GM19324 (cell line): ENCODE measurements at regions not wholly inside any gene's neighbourhood (a gene's known extent, or its start where the extent isn't known, plus 50 kb on each side); places are given as distances from the start of the nearest gene placed in this dataset.
"Not testable (repeated sequence)": the region's sequence is repeated elsewhere in the genome, so short reads cannot be mapped to it uniquely, and the experiment has no call there.

Source experiments
- ATAC-seq: cut with Tn5 transposase; IDR thresholded peaks from one replicate; pipeline ENCODE4 v1.9.1; 2021; ENCODE audit warnings: mild to moderate bottlenecking, moderate library complexity; ENCODE audit not compliant: unreplicated experiment, low FRiP score

DNA sequence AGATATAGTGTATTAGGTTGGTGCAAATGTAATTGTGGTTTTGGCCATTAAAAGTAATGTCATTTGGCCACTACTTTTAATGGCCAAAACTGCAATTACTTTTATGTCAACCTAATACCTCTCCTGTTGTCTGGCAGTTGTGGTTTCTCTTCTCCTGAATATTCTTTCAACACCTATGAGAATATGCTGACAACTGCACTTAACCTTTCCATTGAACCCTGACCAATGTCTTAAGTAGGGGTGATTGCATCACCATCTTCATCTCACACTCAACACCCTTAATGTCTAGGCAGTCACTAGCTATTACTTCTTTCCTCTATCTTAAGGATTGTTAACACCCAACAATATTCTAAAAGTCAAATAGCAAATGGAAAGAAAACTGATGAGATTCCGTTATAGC lies 200.5 kb upstream of the HSF2 start:
- ATAC-seq: no peak

DNA sequence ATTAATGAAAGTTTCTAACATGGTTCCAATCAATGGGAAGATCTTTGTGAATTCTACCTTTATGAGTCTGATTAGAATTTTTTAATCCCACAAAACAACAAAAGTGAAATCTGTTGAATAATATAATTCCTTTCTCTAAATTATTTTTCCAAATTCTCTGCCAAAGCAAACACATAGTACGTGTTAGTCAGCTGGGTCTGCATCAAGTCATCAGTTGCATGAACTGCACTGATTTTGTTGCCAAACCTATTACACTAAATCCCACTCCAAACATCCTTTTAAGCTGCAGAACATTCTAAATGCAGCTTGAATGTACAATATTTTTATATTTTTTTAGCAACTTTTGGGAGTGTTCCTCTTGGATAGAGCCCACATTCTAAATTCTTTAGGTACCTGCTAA lies 199.0 kb upstream of the HSF2 start:
- ATAC-seq: no peak

DNA sequence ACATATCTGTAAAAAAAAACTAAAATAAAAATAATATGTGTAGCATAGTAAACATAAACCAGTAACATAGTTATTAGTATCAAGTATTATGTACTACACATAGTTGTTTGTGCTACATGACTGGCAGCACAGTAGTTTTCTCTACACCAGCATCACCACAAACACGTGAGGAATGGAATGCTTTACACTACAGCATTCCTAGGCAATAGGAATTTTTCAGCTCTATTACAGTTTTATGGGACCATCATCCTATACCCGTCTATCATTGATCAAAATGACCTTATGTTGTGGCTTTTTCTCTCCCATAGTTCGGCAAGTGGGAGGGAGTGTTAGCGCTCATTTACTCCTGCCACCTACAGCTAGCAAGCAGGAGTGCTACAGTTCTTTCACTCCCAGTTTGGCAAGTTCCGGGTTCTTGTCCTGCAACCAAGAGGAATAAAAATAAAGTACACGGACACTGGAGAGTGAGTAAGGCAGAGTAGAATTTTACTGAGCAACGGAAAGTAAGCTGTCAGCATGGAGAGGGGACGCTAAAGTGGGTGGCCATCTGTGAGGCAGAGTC lies 196.8 kb upstream of the HSF2 start:
- ATAC-seq: no peak

DNA sequence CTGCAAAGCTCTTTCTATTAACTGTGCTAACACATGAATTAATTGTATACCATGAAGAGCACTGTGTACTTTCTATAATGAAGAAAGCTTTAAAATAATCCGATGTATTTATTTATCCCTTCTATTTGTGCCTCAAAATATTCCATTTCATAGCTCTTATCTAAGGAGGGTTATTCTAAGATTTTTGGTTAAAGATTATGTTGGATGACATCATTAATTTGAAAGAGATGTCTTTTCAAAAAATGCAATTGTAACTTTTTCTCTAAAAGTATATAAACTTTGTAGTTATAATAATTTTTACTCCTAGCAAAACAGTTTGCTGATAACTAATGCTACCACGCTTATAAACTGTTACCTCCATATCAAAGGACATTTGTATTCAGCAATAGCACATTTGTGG lies 192.4 kb upstream of the HSF2 start:
- ATAC-seq: no peak

DNA sequence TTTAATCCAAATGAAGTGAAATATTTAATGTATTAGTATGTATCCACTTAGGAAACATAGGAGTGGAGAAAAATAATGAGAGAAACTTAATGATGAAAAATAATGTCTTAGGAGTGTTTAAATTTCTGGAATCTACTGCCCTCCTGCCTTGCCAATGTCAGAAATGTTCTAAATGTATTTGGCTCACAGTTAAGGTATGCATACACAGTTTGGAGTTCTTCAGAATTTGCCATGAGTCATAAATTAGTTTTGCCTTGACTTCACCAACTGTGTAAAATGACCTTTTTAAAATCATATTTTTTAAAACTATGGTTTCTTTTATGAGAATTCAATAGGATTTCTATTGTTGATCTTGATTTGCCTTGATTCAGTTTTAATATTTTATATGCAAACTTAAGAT lies 191.7 kb upstream of the HSF2 start:
- ATAC-seq: no peak

DNA sequence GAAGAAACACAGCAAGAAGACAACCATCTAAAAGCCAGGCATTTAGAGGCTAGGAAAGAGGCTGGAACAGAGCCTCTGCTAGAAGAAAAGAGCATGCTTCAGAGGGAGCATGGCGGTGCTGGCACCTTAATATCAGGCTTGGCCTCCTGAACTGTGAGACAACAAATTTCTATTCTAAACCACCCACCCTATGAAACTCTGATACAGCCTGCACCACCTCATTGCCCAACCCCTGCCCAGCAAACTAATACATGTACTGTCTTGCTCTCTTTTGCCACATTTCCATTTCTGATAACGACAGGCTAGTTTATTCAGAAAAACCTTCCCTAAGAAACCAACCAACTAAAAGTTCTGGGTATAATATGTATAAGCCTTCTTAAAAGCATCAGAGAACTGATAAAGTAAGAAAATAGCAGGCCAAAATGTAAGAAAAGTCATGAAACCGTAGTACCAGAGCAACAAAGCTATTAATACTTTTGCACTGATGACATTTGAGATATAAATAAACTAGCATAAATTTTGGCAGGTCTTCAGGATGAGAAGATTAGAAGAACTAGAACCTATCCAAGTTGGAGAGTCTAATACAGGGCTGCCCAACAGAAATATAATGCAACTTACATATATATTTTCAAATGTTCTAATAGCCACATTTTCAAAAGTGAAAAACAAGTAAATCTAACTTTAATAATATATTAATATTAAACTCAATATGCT lies 184.7 kb upstream of the HSF2 start:
- ATAC-seq: no peak

DNA sequence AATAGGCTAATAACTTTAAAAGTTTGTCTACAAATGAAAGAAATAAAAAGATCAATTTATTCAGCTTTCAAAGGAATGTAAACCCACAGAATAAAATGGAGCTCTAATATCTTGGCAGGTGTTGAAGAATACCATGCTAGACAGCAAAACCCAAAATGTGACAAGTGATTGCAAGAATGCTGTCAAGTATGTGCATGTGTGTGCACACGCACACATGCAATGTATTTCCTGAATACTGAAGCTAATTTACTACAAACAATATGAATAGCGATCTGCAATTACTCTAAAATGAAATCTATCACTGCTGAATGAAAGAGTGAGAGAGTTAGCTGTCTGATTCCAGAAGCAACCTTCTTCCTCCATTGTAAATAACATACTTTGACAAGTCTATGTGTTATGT lies 179.2 kb upstream of the HSF2 start:
- no peak for ATAC-seq

DNA sequence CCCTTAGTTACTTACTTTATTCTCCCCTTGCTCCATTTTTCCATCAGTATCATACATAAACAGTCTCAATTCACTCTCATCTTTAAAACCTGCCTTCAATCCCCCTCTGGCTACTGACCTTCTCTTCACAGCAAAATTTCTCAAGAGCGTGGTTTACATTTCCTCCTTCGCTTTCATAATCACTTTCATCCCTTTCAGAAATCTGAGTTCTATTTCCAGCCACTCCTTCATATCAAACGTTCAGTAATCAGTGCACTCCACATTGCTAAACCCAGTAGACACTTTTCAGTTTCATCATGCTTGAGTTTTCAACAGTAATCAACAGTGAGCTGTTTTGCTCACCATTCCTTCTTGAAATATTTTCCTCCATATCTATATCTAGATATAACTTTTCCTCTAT lies 176.7 kb upstream of the HSF2 start:
- no peak for ATAC-seq

DNA sequence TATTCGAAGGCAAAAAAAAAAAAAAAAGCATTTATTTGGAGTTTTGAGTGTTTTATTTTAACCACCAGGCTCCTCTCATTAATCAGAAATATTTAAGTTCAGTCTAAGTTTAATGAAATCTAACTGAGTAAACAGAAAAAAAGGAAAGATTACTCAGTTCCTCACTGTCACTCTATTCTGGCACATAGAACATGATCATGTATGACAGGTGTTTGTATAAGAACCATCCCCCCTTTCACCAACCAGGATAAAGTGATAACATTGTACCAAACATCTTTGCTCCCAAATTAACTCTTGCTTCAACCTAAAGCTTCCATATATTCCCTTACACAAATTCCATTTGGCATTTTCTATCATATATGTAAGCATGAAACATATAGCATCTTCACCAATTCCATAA lies 176.2 kb upstream of the HSF2 start:
- no peak for ATAC-seq

DNA sequence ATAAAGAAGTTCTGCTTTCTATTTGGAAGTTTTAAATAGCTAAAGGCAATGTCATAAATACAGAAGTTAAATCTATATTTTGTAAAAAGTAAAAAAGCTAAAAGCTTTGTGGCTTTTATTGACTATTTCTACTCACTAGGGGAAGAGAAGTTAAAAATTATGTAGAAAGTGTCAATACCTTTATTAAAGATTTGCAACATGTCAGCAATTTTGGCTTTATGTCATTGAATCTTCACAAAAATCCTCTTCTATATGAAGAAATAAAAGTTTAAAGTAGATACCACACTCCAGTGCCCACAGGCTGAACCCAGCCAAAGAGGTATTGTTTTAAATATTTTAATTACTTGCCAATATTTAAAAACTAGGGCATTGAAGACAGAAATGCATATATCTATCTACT lies 160.6 kb upstream of the HSF2 start:
- ATAC-seq: no peak

DNA sequence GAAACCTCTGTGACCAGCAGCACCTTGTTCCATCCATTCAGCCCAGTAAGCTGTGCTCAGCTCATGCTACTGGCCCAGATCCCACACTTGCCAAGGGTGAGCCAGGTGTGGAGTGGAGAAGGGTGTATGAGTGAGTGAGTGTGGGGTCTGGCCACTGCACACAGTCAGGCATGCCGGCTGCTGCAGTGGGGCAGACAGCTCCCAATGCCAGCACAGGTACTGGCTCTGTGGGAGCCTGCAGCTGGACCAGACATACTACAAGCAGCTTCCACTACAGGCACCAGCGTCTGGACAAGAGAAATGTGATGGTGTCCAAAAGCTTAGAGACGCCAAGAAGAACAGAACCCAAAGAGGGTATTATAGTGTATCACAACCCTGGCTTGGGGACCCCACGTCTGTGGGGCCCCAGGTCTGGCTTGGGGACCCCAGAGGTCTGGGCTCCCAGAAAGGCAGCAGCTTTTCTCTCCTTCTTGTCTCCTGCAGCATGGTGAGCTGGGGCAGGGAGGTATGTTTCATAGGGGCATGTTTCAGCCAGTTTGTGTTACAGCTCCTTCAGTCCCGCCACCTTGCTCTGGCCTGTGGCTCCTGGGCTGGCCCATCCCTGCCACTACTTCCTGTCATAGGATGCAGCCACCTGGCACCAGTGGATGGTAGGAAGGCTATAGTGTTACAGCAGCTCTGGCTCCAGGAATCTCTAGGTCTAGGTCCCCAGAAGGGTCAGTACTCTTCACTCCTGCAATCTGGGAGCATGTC lies 152.4 kb upstream of the HSF2 start:
- ATAC-seq: no peak

DNA sequence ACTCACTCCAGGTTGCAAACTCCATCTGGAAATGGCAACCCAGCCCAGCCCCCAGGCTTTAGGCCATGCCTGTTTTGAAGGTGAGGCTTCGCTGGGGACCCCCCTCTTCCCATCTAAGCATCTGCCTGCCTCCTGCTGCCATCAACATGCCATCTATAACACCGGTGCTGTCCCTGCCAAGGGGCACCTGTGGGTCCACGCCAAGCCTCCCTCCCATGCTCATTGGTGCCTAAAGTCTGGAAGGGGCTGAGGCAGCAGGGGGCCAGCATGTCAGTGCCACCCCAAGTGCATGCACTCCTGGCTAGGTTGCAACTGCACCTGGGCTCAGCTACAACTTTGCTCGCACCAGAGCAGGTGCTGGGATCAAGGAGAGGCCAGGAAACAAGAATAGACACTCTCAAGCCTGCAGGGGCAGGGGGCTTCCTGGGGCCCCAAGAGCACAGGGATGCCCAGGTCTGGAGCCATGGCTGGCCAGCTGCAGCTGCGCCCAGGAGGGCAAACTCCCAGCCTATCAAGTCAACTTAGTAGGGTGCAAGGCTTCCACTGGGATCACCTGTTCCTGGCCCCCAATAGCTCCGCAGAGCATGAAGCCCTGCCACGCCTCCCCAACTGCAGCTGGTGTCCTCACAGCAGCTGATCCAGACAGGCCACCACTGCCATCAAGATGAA lies 151.3 kb upstream of the HSF2 start:
- ATAC-seq: no peak

DNA sequence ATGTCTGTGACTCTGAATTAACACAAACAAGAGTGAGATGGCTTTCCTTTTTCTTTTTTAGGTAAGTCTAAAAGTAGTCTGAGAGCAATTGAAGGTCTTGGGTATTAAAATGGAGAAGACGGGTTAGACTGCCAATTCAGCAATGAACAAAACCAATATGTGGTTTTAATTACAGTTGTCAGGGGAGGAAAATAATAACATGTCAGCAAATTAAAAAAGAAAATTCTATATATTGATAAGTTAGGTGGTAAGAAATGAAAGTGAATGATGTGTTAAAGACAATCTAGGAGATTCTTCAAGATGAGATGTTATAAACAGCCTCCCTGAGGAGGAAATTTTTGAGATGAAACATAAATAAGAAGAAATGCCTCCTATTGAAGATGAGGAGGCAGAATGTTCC lies 150.6 kb upstream of the HSF2 start:
- ATAC-seq: no peak

DNA sequence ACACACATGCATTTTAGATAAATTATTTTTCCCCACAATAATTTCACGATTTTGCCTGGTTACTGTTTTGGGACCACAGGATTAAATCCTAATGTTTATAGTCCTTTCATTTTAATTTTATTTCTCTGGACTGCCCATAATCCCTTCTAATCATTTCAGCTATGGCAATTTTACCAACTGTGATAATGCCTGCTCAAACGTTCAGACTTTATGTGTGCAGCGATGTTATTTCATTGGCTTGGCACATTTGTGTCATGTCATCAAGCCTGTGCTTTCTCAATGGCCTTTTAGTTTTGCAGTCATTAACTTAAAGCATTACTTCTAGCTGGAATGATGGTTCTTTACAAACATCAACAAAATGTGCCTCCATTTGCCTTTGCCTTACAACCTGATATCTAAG lies 140.6 kb upstream of the HSF2 start:
- ATAC-seq: no peak

DNA sequence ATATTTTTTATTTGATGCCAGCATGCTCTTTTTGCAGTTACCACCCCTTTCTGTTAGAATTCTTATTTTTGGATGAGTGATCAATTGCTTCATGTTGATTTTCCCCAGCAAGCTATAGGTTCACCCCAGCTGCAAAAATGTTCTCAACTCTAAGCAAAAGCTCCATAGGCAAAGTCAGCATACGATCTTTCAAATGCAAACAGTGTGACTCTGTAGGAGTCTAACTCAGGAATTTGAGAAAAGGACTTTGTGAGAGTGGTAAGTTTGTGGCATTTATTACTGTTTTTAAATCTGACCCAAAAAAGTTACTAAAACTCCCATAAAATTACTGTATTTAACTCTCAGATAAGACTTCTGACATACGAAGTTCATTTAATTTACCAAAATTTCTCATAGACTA lies 134.9 kb upstream of the HSF2 start:
- no peak for ATAC-seq

DNA sequence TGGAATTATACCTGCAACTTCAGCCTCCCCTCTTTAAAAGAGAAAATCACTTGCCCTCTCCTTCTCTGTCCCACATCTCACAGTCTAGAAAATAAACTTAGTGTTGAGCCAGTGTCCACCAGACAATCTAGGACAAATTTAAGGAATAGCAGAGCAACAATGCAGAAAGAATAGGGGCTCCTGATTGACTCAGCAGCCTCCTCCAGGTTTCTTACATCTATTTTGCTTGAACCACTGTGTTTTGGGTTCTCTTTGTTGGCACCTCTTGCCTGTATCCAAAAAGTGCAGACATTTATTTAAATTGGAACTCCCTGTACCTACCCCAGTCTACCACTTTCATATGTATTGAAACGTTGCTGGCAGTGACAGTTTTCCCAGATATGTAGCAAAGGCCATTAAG lies 133.7 kb upstream of the HSF2 start:
- no peak for ATAC-seq

DNA sequence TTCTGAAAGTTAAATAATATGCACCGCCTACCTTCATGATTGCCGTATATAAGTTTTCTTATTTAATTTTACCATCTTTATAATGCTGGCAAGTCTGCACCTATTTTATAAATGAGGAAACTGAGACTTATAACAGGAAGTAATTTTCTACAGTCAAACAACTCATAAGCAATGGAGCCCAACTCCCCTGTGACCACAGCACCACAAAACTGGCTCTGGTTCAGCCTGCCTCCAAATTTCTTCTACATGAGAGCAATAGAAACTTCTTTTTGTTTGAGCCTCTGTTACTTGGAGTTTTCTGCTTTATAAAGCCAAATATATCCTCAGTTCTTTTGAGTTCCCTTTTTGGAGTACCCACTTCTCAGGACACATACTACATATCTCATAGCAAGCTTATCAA lies 131.1 kb upstream of the HSF2 start:
- ATAC-seq: no peak

DNA sequence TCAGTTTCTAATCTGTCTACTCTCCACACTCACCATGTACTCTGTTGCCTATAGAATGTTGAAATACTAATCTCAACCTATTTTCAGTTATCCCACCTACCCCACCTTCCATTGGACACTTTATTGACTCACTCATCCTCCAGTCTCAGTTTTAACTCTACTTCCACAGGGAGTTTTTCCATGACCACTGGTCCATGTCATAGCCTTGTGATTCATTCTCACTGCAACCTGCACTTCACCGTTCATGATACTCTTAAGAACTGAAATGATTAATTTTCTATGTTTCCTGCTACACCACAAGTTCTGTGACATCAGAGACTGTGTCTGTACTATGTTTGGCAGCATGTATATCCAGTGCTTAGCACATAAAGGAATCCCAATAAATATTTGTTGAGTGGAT lies 122.8 kb upstream of the HSF2 start:
- no peak for ATAC-seq

DNA sequence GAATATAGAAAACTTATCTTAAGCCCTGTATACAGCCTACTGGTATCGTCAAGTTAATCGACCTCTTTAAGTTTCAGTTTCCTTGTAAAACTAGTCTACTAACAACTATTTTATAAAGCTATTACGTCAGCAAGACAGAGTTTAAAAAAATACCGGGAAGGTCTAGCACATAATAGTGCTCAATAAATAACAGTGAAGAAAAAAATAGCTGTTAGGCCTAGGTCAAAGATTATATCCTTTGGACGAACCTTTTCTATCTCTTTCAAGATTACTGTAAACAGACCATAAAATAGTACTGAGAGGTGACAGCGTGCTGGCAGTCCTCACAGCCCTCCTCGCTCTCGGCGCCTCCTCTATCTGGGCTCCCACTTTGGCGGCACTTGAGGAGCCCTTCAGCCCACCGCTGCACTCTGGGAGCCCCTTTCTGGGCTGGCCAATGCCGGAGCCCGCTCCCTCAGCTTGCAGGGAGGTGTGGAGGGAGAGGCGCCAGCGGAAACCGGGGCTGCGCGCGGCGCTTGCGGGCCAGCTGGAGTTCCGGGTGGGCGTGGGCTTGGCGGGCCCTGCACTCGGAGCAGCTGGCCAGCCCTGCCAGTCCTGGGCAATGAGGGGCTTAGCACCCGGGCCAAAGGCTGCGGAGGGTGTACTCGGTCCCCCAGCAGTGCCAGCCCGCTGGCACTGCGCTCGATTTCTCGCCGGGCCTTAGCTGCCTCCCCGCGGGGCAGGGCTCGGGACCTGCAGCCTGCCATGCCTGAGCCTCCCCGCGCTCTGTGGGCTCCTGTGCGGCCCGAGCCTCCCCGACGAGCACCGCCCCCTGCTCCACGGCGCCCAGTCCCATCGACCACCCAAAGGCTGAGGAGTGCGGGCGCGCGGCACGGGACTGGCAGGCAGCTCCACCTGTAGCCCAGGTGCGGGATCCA lies 119.1 kb upstream of the HSF2 start:
- ATAC-seq: not testable (repeated sequence)

DNA sequence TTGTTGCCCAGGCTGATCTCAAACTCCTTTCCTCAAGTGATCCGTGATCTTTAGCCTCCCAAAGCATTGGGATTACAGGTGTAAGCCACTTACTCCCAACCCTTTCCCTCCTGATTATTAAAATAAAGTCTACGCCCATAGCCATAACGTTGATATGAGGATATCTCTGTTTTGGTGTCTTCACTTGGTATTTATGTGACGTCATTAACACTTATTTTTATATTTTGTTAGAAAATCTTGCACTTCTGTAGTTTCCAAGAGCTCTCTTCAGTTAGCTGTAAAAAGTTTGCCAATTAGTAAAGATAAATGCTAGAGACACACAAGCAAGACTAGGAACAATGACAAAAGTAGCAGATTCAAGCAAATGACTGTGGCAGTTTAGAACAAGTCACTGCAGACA lies 115.6 kb upstream of the HSF2 start:
- ATAC-seq: no peak

DNA sequence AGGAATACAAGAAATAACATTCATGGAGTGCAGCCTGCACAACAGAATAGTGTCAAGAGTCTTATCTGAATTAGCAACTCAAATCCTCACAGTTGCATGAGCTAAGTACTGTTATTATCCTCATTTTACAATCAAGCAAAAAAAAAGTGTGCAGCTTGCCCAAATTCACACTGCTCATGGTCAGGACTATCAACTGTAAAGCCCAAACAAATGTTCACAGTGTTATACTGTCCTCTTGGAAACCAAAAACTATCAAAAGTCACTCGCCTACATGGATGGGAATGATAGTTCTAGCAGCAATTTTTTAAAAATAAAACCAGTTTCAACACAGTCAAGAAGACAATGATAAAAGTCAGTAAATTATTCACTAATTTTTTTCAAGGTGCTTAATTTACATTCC lies 114.6 kb upstream of the HSF2 start:
- ATAC-seq: no peak
